ENCODE measurements at regions not wholly inside any gene's neighbourhood (a gene's known extent, or its start where the extent isn't known, plus 50 kb on each side); places are given as distances from the start of the nearest gene placed in this dataset.
"Not testable (repeated sequence)": the region's sequence is repeated elsewhere in the genome, so short reads cannot be mapped to it uniquely, and the experiment has no call there.

DNA sequence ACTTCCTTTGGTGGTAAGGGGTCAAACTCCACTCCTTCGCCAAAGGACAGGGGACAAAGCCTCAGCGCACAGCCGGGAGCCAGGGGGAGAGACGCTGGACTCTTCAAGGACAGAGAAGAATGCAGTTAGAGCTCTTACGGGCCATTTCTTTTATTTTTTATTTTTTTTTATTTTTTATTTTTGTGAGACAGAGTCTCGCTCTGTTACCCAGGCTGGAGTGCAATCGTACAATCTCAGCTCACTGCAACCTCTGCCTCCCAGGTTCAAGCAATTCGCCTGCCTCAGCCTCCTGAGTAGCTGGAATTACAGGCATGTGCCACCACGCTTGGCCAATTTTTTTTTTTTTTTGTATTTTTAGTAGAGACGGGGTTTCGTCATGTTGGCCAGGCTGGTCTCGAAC lies 93.2 kb upstream of the RPH3AL start, which contains the start of gene RFLNB:
Gene RFLNB (minus strand): TSS at position 101 of the 400 bp plus-strand sequence.
- DNase-seq = not testable (repeated sequence)

DNA sequence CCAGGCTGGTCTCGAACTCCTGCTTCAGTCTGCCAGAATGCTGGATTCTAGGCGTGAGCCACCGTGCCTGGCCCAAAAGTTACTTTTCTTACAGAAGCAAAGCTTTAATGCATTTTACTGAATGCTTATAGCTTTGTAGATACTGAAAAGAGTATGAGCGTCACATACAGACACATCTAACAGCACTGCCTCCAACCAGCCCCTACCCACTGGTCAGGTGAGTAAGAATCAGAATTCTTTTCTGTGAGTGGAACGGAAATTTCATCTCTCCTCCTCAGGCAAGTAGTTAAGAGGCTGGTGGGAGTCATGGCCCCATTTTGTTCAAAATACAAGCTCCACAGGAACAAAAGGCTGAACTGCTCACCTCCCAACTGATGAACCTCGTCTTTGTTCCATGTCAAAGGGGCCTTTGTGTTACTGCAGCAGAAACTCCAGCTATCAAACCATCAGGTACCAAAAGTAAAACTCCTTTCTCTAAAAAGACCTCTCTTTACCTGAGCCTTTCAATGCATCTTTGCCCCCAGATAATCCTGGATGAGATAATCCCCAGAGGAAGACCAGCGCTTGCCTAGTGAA lies 92.4 kb upstream of the RPH3AL start:
- no peak for DNase-seq

DNA sequence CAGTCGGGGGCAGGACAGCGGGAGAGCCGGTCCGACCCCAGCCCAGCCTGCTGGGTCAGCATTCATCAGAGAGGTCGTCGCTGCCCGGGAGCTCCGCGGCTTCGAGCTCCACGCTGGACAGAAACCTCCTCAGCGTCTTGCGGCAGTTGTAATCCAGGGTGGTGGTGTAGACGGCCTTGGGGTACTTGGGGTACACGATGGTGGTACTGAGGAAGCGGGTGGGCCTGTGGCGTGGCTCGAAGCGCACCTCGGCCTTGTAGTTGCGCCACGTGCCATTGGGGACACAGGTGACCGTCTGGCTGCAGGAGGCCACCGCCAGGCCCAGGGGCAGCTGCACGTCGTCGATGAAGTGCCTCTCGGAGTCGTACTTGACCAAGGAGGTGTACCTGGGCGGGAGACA lies 90.5 kb upstream of the RPH3AL start:
- no peak for DNase-seq

DNA sequence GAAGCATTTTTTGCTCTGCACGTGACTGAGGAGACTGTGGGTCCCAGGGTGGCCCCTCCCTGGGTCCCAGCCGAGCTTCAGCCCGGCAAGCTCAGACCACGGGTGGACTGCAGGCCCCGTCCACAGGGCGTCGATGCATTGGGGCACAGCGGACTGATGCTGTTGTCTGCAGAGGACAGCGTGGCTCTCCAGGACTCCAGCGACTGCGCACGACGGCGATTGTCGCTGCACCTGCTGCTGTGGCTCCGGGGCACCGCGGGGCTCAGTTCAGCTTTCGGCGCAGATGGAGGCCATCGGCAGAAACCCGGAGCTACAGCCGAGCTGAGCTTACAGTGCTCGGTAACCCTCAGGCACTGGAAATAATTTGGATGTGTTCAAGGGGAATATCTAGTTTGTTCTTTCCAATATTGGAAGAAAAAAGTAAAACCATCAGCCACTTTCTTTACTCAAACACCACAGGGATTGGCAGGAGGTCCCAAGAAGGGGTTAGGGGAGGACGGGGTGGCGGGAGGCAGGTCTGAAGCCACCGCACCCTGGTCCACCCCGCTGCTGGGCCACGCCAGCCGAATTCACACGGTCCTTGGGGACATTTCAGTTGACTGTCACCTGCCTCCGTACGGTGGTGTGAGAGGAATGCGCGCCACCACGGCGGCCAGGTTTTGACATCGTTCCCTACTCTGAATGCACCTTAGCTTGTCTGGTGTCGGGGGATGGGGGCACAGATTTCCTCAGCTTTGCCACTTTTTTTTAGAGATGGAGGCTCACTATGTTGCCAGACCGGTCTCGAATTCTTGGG lies 88.7 kb upstream of the RPH3AL start:
- no peak for DNase-seq

DNA sequence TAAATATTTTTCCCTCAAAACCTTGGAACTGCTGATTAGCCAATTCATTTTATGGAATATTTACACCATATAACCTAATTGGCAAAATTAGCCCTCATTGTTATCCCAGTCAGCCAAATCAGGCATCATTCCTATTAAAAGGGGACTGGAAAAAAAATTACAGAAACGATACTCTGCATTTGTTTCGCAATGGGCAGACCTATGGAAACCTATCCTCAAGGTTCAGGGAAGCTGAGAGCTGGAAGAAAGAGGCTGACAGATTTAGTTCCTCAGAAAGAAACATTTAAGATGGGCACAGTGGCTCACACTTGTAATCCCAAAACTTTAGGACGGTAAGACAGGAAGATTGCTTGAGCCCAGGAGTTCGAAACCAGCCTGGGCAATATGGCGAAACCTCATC lies 85.6 kb upstream of the RPH3AL start:
- no peak for DNase-seq

DNA sequence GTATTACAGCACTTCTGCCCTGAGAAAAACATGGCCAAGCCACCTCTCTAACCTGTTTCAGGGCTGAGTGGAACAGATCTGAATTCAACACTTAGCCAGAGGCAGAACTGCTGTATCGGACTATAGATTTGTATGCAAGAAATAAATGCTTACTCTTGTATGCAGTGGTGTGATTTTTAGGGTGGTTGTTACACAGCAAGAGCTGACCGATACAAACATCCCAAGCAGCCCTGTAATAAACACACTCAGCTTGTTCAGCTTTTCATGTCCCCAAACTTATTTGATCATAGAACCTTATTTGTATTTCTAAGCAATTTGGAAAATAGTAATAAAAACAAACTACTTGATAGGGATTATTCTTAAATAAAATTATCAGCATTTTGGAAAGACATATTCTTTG lies 84.9 kb upstream of the RPH3AL start:
- DNase-seq = no peak

DNA sequence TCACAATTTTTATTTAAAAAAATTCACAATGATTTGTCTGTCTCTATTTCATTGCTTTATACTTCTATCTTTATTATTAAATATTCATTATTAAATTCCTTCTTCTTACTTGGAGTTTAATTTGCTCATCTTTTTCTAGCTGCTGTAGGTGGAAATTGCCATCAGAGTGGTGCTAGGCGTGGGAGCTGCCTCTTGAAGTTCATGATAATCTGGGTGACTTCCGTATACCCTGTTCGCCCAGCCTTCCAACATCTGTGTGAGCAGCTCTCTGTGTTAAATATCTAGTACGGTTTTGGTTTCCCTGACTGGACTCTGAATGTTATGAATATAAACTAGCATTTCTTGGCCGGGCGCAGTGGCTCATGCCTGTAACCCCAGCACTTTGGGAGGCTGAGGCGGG lies 84.0 kb upstream of the RPH3AL start:
- no peak for DNase-seq

DNA sequence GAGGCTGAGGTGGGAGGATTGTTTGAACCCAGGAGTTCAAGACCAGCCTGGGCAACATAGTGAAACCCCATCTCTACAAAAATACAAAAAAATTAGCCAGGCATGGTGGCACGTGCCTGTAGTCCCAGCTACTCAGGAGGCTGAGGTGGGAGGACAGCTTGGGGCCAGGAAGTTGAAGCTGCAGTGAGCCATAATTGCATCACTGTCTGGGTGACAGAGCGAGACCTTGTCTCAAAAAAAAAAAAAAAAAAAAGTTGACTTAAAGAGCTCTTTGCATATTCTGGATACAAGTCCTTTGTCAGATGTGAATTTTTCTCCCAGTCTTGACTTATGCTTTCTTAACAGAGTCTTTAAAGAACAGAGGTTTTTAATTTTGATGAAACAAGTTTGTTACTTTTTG lies 79.9 kb upstream of the RPH3AL start:
- not testable (repeated sequence) for DNase-seq

DNA sequence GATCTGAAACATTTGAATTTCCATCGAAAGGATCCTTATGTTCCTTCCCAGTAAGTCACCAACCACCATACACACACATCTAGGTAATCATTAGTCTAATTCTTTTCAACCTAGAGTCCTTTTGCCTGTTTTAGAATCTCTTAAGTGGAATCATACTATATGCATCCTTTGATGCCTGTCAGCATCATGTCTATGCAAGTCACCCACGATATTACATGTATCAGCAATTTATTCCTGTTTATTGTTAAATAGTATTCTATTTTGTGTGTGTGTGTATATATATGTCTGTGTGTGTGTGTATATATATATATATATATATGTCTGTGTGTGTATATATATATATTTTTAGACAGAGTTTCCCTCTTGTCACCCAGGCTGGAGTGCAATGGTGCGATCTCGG lies 78.9 kb upstream of the RPH3AL start:
- DNase-seq = no peak

DNA sequence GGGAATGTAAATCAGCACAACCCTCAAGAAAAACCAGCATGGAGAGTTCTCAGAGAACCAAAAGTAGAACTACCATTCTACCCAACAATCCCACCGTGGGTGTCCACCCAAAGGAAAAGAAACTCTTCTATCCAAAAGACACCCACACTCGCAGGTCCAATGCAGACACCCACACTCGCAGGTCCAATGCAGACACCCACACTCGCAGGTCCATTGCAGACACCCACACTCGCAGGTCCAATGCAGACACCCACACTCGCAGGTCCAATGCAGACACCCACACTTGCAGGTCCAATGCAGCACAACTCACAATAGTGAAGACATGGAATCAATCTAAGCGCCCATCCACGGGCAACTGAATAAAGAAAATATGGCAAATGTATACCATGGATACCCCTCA lies 77.0 kb upstream of the RPH3AL start:
- no peak for DNase-seq

DNA sequence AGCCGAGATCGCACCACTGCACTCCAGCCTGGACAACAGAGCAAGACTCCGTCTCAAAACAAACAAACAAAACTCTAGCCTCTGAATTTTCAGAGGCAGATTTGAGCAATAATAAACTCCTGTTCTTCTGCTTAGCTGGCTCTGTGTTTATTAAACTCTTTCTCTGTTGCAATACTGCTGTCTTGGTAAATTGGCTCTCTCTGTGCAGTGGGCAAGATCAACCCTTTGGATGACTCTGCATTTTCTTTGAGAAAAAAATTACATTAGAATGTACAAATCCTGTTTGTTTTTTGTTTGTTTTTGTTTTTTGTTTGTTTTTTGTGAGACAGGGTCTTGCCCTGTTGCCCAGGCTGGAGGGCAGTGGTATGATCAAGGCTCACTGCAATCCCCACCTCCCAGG lies 75.8 kb upstream of the RPH3AL start:
- DNase-seq = no peak

DNA sequence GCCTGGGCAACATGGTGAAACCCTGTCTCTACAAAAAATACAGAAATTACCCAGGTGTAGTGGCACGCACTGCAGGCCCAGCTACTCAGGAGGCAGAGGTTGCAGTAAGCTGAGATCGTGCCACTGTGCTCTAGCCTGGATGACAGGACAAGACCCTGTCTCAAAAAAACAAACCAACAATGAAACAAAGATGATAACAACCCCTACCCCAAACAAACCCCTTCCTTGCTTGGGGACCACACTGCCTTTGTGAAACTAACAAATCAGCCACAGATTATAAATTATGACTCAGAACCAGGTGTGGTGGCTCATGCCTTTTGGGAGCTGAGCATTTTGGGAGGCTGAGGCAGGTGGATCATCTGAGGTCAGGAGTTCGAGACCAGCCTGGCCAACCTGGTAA lies 75.3 kb upstream of the RPH3AL start:
- DNase-seq = no peak

DNA sequence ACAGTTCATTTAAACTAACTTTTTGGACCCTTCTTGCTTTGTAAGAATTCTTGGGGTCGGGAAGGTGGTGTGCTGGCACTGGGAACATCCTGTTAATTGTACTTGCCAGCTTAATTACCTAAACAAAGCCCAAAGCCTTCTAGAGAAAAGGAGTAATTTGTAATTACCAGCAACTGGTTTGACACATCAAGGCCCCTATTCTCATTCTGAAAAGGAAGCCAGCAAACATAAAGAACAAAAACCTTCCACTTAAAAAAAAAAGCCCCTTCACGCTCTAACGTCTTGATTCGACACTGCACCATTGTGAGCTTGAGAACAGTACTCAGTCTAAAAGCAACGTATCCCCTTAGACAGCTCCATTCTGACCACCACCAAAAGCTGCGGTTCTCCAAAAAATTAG lies 74.7 kb upstream of the RPH3AL start:
- DNase-seq = no peak

DNA sequence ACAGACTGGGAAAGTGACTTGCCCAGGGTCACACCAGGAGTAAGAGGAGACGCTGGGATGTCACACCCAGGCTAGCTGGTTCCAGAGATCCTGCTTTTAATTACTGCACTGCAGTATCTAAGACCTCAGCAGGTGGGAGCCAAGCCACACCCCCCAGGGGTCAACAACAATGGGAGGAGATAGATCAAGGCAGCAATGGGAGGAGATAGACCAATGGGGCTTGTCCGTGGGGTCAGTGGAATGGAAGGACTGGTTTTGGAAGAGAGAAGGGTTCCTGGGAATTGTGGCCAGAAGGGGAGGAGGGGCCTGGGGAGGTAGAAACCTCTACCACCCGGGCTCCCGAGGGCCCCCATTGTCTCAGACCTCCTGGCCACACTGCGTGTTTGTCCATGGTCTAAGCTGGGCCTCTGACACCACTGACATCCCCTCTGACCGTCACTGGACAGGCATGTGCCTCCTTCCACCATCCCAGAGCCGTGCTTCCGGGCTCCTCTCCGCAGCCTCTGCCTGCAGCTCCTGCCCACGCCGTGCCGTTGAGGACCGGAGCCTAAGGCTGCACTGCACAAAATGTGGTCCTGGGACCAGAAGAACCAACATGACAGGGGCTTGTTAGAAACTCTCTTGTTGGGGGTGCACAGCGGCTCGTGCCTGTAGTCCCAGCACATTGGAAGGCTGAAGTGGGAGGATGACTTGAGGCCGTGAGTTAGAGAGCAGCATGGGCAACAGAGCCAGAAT lies 69.8 kb upstream of the RPH3AL start:
- no peak for DNase-seq

DNA sequence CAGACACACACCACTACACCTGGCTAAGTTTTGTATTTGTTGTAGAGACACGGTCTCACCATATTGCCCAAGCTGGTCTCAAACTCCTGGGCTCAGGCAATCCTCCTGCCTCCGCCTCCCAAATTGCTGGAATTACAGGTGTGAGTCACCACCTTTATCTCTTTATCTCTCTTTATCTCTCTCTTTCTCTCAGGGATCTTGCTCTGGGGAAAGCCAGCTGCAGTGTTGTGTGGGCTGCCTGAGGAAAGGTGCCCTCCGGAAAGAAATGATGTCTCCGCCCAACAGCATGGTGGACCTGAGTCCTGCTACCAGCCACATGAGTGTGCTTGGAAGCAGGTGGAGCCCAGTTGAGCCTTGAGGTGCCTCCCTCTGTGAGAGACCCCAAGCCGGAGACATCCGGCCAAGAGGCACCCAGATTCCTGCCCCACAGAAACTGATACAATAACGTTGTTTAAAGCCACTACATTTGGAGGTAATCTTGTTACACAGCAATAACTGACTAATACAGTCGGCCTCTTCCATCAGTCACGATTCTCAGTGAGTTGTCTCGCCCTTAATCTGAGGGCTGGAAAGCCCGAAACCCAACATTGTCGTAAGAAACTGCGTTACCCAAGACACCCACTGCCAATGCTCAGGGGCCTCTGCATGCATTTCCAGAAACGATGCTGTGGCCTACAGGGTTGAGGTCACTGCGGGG lies 68.0 kb upstream of the RPH3AL start:
- no peak for DNase-seq

DNA sequence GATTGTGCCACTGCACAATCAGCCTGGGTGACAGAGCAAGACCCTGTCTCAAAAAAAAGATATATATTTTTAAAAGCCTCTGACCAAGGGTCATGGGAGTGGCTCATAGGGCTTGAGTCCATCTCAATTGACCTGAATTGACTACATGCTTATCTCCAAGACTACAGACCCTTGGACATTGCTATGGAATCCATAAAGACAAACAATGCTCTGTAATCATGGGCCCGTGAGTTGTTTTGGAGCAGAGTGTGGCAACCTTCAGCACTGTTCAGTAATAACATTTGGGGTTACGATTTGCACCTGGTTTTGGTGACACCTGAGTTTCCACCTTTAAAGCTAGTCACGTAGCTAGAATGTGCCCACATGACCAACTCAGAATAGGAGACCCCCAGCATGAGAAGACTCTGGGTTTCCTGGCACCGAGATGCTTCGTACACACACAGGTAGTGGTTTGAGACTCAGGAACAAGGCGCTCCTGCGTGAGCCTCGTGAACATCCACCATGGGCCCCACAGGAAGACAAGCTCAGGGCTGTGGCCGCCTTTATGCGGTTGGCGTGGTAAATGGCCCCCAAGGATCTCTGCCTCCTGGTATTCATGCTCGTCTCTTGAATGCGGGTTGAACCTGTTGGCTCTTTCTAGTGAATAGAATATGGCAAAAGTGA lies 66.6 kb upstream of the RPH3AL start:
- no peak for DNase-seq

DNA sequence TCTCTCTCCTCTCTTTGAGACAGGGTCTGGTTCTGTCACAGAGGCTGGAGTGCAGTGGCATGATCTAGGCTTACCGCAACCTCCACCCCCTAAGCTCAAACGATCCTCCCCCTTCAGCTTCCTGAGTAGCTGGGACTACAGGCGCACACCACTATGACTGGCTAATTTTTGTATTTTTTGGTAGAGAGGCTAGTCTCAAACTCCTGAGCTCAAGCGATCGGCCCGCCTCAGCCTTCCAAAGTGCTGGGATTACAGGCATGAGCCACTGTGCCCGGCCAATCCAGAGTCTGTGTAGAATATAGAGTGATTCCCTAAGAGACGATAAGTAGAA lies 65.8 kb upstream of the RPH3AL start:
- no peak for DNase-seq

DNA sequence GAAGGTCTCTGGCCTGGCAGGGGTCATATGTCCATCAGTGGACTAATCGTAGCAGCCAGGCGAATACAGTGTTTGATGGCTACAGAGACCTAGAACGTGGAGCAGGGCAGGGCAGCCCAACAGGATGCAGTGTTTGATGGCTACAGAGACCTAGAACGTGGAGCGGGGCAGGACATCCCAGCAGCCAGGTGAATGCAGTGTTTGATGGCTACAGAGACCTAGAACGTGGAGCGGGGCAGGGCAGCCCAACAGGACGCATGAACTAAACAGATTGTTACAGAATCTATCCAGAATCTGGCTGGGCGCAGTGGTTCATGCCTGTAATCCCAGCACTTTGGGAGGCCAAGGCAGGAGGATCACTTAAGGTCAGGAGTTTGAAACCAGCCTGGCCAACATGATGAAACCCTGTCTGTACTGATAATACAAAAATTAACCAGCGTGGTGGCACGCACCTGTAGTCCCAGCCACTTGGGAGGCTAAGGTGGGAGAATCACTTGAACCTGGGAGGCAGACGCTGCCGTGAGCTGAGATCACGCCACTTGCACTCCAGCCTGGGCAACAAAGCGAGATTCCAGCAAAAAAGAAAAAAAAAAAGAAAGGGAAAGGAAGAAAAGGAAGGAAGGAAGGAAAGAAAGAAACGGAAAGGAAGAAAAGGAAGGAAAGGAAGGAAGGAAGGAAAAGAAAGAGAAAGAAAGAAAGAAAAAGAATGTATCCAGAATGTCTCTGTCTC lies 65.2 kb upstream of the RPH3AL start:
- DNase-seq = no peak

DNA sequence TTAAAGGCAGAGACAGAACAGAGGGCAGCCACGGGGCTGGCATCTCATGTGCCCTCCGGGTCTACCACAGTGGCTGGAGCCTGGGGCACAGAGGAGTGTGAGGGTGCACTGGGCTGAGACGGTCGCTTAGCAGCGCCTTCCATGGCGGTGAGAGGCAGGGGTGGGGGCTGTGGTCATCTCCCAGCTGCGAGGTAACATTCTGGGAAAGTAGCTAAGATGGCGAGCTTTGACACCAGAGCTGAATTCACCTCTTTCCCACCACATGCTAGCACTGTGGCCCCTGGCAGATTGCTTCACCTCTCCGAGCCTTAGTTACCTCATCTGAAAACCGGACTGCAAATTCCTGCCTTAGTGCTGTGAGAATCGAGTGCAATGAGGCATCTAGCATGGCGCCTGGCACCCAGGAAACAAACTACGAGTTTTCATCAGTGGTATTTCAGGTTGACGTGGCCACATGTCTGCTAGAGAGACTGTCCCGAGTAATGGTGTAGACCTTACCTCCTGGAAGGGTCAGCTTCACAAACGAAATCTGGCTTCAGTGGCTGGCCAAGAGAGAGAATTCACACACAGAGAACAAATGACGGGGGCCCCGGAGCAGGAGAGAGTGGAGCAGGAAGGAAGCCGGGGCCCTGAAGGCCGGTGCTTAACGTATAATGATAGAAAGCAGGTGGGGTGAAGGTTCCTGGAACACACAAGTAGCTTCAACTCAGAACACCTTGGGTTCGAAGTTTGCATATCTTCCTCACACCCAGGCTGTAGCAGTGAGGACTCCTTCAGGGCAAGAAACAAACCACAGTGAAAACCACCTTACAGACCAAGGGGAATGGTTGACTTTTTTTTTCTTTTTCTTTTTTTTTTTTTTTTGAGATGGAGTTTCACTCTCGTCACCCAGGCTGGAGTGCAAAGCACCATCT lies 63.9 kb upstream of the RPH3AL start:
- DNase-seq = no peak

DNA sequence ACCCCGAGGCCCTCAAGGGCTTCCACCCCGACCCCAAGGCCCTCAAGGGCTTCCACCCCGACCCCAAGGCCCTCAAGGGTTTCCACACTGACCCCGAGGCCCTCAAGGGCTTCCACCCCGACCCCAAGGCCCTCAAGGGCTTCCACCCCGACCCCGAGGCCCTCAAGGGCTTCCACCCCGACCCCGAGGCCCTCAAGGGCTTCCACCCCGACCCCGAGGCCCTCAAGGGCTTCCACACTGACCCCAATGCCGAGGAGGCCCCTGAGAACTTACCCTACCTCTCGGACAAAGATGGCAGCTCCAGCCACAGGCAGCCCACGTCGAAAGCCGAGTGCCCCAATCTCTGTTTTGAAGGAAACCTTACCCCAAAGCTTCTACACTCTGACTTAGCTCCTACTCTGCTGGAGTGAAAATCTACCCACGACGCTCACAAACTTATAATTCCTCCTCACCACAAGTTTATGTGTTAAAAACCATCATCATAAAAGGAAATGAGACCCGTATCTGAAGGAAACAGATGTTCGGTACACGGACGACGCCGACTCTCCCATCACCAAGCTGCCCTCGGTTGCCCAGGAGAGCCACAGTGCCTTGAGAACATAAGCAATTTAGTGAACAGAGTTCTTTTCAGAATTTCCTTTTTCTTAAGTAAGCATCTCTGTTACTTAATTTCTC lies 61.2 kb upstream of the RPH3AL start:
- no peak for DNase-seq

DNA sequence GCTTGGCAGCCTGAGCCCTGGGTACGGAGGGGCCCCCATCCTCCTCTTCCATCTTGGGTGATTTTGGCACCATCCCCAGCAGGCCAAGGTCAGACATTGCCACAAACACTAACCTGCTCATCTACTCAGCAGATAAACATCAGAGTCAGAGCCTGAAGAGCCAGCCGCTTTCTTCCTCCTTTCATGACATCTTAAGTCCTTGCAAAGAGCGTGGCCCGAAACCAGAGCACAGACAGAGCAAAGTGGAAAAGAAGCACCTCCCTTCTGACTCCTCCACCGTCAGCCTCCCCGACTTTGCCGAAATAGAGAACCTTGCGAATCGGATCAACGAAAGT lies 60.4 kb upstream of the RPH3AL start:
- no peak for DNase-seq
